ENCODE measurements at regions not wholly inside any gene's neighbourhood (a gene's known extent, or its start where the extent isn't known, plus 50 kb on each side); places are given as distances from the start of the nearest gene placed in this dataset.

DNA sequence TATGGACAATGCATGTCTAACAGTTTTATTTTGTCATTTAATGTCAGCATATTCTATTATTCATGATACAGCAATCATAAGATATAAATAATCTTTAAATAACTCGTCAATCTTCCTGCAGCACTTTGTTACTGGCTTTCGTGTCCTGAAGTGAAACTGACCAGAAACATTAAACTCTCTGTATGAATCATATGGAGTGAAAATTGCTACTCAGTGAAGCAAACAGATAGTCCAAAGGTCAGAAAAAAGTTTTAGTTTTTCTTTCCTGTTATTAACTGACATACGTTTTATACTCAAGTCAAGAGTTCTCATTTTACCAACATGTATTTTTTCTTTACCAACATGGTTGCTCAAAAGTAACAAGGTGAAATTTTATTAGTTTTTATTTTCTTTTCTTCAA lies 106.8 kb upstream of the GALNT5 start:
- TF ChIP-seq GATA2 (IDR thresholded peaks at IDR 0.05; ENCODE audit: low read depth, low read length) (no peak), GATA3 (IDR thresholded peaks at IDR 0.05; ENCODE audit: low read depth, low read length) (no peak)

DNA sequence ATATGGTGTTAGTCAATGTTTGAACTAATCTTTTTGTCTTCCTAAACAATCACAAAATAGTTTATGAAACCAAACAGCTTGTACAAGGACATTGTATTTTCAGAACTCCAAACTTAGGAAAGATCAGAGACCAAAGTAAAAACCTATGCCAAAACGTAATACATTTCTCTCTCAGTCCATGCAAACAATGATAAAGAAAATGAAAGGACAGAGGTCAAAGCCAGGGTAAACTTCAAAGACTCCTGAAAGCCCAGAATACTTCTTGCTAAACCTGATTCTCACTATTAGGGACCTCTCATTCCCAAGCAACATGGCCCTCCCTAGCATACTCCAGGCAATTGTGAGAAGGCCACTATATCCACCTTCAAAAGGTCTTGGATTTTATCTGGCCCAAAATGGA lies 105.1 kb upstream of the GALNT5 start:
- TF ChIP-seq GATA2 (IDR thresholded peaks at IDR 0.05; ENCODE audit: low read depth, low read length) (no peak), GATA3 (IDR thresholded peaks at IDR 0.05; ENCODE audit: low read depth, low read length) (no peak)

DNA sequence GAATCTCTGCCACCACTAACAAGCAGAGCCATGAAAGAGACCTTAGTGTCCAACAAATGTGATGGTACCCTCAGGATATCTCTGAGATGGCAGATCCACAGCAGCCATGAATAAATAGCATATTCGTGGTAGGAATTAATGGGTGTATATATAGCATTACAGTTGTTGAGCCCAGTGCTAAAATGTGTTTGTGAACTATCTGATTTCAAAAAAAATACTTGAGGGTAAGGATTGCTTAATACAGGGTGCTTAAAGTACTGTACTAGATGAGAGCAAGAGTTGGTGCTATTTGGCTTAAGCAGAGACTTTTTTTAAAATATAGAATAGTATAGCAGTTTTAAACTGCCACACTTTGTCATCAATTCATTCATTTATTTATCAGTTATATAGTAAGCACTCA lies 101.5 kb upstream of the GALNT5 start:
- TF ChIP-seq GATA2 (IDR thresholded peaks at IDR 0.05; ENCODE audit: low read depth, low read length) (no peak), GATA3 (IDR thresholded peaks at IDR 0.05; ENCODE audit: low read depth, low read length) (no peak)

- TF ChIP-seq GATA3 (IDR thresholded peaks at IDR 0.05; ENCODE audit: low read depth, low read length): no peak
- TF ChIP-seq GATA2 (IDR thresholded peaks at IDR 0.05; ENCODE audit: low read depth, low read length): no peak
These were observed 99.4 kb upstream of the GALNT5 start for GRCh38 chr2:157158111-157158510.

- no peak for TF ChIP-seq GATA2 (IDR thresholded peaks at IDR 0.05; ENCODE audit: low read depth, low read length)
- no peak for TF ChIP-seq GATA3 (IDR thresholded peaks at IDR 0.05; ENCODE audit: low read depth, low read length)
These were observed 98.1 kb upstream of the GALNT5 start for GRCh38 chr2:157159221-157159934.

- TF ChIP-seq GATA2 (IDR thresholded peaks at IDR 0.05; ENCODE audit: low read depth, low read length) (no peak), GATA3 (IDR thresholded peaks at IDR 0.05; ENCODE audit: low read depth, low read length) (no peak)
These were observed 97.4 kb upstream of the GALNT5 start for GRCh38 chr2:157160111-157160510.

DNA sequence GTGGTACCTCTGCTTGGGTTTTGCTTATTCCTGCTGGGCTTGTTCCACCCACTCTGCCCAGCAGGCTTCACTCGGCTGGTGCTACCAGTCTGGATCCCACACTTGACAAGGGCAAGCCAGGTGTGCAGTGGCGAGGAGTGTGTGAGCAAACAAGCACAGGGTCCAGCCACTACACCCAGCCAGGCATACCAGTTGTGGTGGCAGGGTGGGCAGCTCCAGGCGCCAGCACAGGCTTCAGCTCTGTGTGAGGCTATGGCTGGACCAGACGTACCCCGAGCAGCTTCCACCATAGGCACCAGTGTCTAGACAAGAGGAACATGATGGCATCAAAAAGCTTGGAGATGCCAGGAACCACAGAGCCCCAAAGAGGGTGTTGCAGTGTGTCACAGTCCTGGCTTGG lies 93.1 kb upstream of the GALNT5 start:
- TF ChIP-seq GATA3 (IDR thresholded peaks at IDR 0.05; ENCODE audit: low read depth, low read length): no peak
- TF ChIP-seq GATA2 (IDR thresholded peaks at IDR 0.05; ENCODE audit: low read depth, low read length): no peak

- TF ChIP-seq GATA3 (IDR thresholded peaks at IDR 0.05; ENCODE audit: low read depth, low read length) (no peak), GATA2 (IDR thresholded peaks at IDR 0.05; ENCODE audit: low read depth, low read length) (no peak)
These were observed 92.6 kb upstream of the GALNT5 start for GRCh38 chr2:157164891-157165290.

- TF ChIP-seq GATA2 (IDR thresholded peaks at IDR 0.05; ENCODE audit: low read depth, low read length) (no peak), GATA3 (IDR thresholded peaks at IDR 0.05; ENCODE audit: low read depth, low read length) (no peak)
These were observed 89.0 kb upstream of the GALNT5 start for GRCh38 chr2:157168501-157168900.

GRCh38 chr2:157169889-157170288 lies 87.6 kb upstream of the GALNT5 start:
- TF ChIP-seq GATA3 (IDR thresholded peaks at IDR 0.05; ENCODE audit: low read depth, low read length) (no peak), GATA2 (IDR thresholded peaks at IDR 0.05; ENCODE audit: low read depth, low read length) (no peak)

- no peak for TF ChIP-seq GATA3 (IDR thresholded peaks at IDR 0.05; ENCODE audit: low read depth, low read length)
- TF ChIP-seq GATA2 (IDR thresholded peaks at IDR 0.05; ENCODE audit: low read depth, low read length): no peak
These were observed 87.2 kb upstream of the GALNT5 start for GRCh38 chr2:157170299-157170698.

DNA sequence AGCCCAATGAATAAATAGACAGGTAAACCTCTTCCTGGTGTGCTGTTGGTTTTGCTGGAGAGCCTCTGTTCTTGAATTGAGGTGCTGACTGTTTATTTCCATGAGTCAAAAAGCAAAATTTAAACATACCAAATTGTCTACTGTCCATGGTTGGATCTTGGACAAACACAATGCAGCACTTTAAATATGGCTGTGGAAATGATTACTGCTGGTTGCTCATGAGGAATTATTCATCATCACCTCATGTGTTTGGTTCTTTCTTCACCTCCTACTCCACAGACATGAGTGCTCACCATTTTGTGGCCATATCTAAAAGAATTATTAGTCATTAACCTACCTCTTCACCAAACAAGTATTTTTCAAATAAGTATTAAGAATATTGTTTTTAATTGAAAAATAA lies 85.3 kb upstream of the GALNT5 start:
- no peak for TF ChIP-seq GATA3 (IDR thresholded peaks at IDR 0.05; ENCODE audit: low read depth, low read length)
- no peak for TF ChIP-seq GATA2 (IDR thresholded peaks at IDR 0.05; ENCODE audit: low read depth, low read length)

GRCh38 chr2:157172866-157173578 lies 84.5 kb upstream of the GALNT5 start:
- TF ChIP-seq GATA3 (IDR thresholded peaks at IDR 0.05; ENCODE audit: low read depth, low read length) (no peak), GATA2 (IDR thresholded peaks at IDR 0.05; ENCODE audit: low read depth, low read length) (no peak)

GRCh38 chr2:157173740-157174184 lies 83.7 kb upstream of the GALNT5 start:
- TF ChIP-seq GATA3 (IDR thresholded peaks at IDR 0.05; ENCODE audit: low read depth, low read length) (no peak), GATA2 (IDR thresholded peaks at IDR 0.05; ENCODE audit: low read depth, low read length) (no peak)

DNA sequence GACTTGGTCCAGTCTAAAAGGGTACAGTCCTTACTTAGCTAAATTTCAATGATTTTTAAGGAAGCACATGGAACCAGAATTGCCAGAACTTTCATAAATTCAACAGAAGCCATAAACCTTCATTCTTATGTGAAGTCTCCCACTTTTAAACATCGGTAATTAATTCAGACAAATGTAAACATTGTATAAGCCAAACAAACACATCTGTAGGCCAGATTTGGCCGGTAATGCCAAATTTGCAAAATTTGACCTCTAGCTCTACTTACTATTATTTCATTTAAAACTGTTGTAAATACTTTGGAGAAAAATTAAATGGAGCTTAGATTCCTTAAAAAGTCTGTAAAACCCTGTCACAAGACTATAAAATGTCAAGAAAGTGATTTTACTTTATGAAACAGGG lies 83.2 kb upstream of the GALNT5 start:
- TF ChIP-seq GATA2 (IDR thresholded peaks at IDR 0.05; ENCODE audit: low read depth, low read length) (no peak), GATA3 (IDR thresholded peaks at IDR 0.05; ENCODE audit: low read depth, low read length) (no peak)
